Activated CD4-positive, alpha-beta T cell treated with anti-CD3 and anti-CD28 coated beads, Interleukin-2, amount 50 U/mL, for 16 hours (primary cell): ENCODE measurements at regions not wholly inside any gene's neighbourhood (a gene's known extent, or its start where the extent isn't known, plus 50 kb on each side); places are given as distances from the start of the nearest gene placed in this dataset.

Experiments used
- DNase-seq: peaks from one replicate; pipeline ENCODE4 v3.0.0-alpha.2; 2020

DNA sequence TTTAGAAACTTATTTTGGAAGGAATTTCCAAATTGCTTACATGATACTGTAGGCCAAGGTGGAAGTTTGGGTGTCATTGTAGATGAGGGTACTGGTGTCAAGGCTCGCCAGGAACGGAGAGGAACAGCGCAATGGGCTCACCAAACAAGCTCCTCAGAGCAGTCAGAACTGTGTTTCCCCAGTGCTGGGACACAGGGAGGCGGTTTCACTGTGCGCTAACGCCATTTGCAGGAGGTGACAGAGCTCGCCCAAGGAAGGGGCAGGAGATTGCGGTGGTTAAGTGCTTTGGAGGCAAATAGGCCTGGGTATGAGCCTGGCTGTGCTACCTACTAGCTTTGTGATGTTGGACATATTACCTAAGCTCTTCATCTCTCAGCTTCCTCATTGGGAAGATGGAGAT is 57.3 kb downstream of the HHEX start:
- DNase-seq = no peak

DNA sequence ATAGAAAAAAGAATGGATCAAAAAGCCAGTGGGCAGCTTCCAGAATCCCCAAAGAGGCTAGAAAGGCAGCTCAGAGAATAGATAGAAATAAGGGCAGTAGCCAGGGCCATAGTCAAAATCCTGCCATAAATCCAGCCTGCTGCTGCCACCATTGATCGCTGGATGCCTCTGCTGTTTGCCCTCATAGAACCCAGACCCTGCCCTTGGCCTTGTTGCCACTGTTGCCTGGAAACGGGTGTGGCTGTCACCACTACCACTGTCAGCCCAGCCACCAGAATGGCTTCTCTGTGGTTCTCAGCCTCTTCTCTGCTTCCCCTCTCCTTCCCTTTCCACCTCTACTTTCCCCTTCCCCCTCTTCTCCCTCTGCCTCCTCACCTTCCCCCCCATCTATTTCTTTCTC is 57.8 kb downstream of the HHEX start:
- no peak for DNase-seq

DNA sequence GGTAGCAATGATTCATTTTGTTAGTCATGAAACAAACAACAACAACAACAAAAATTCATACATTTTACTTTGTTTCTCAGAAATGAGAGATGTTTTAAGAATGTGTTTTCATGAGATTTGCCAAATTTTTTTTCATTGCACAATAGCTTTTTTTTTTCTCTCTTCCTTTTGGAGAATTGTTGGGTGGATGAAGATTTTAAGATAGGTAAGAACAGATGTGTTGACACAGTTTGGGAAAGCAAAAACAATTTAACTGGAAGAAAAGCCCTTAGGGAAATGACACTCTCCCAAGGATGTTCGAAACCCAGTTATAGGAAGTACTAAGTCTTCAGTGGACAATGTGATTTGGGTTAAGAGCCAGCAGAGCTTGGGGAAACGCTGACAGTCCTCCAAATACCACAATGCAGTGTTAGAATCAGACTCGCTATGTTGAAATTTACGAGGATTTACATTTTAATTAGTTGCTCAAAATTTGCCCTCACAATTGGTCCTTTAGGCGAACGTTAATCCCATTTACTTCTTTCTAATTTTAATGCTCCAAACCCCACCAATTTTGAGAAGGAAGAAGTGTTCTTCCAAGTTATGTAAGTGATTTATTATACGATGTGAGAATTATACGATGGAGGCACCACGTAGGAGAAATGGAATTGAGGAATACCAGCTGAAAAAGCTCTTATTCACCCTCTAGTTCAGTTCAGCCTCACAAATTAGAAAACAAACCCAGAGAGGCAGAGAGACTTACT is 61.2 kb downstream of the HHEX start:
- DNase-seq = no peak

DNA sequence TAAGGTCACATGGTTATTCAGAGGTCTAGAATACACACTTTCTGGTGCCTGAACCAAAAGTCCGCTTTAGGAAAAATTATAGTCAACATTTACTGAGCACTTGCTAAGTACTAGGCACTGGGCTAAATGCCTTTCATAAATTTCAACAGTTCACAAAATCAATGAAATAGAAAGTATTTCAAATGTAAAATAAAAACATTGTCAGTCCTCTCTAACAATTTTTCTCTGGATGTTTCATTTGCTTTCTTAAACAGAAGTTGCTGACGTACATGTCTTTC is 61.7 kb downstream of the HHEX start:
- DNase-seq = no peak

DNA sequence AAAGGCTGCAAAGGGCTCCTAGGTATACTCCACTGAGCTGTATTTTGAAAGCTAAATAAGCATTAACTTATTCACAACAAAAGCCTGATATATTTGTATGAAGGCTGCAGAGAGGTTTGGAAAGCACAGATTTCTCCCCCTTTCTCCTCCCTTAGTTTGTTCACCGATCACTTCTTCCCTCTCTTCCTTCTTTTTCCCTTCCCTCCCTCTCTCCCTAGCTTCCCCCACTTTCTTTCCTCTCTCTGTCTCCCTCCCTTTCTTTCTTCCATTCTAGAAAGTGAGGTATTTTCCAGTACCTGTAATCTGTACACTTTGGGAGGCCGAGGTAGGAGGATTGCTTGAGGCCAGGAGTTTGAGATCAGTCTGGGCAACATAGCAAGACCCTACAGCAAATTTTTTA is 62.1 kb downstream of the HHEX start:
- DNase-seq = no peak

DNA sequence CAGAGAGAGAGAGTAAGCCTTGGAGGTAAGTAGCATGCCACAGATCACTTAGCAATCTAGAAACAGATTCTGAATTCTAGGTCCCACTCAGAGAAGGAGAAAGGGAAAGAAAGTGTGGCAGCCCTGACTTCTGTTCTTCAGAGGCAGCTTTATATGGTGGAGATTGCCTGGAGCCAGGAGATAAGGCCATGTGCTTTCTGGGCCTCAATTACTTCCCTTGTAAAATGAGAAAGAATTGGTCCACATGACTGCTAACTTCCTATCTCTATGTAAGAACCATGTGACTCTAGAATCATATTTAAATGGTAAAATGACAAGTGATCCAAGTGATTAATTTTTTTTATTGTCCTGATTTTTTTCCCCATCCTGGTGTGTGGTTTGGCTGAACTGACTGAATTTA is 64.1 kb downstream of the HHEX start:
- DNase-seq = no peak

DNA sequence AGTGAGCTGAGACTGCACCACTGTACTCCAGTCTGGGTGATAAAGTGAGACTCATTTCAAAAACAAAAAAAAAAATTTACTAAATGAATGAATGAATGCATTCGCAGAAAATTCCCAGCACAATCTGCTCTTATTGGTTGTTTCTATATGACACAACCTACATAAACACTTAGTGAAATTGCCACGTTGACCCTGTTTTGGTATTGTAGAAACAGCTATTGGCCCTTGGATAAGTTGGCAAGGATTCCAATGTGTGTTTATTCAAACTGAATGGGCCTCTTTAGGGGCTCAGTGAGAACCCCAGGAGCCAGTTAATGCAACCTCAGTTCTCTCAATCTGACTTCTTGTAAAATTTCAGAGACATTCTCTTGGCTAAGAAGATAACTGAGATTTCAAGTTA is 66.0 kb downstream of the HHEX start:
- DNase-seq = no peak

DNA sequence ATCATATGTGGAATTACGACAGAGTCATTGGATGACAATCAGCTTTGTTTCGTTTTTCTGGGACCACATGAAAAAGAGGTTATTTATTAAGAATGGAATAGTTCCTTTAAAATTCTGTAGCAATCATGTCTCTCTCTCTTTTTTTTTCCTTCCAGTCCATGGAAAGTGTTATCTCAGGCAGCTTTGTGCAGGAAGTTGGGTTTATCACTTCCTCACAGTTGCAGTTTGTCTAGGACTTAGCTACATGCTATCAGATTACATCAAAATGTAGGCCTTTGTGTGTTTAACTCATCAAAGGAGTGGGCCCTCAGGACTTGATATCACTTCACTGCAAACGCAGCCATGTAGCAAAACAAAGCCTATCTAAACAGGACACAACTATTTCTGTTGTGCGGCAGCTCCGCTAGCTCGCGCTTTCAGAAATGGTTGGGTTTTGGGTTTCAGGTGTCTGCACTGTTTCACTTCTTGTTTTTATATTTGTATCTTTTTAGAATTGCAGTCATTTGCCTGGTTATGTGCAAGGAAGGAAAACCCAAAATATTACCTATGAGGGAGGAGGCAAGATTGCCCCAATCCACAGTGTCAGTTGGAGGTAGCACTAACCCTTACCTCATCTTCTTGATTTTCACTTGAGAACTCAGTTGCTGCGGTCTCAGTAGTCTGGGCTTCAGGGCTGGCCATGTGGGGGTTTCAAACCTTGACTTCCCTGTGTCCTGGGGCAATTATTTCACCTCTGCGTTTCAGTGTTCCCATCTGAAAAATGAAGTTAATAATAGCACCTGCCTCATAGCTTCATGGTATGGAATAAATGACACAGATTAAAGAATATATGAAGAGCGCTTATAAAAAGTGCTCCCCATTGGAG is 66.7 kb downstream of the HHEX start:
- DNase-seq = peak; percentile 2

DNA sequence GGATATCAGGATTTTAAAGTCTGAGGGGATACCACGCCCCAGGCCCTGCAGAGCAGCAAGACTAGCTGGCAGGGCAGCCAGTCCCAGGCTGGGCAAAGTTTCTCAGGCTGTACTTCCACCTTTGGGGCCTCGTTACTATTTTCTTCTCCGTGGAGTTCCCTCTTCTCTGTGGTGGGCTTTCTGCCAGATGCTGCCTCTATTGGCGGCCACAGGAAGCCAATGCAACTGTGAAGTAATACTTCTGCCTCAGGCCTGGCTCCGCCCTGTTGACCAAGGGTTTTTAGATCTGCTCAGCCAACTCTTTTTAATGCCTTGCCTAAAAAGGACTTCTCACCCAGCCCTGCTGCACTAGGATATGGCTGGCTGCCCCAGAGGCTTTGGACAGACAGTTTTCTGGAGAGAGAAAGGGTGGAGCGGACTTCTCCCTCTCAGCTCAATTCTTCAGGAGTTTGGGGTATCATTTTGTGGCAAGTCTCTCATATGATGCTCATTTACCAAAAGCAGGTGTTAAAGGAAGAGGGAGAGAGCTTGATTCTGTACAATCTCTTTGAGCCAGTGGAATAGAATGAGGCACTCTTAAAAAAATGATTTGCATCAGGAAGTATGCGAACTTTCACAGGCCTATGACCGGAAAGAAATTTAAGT is 67.4 kb downstream of the HHEX start:
- no peak for DNase-seq

DNA sequence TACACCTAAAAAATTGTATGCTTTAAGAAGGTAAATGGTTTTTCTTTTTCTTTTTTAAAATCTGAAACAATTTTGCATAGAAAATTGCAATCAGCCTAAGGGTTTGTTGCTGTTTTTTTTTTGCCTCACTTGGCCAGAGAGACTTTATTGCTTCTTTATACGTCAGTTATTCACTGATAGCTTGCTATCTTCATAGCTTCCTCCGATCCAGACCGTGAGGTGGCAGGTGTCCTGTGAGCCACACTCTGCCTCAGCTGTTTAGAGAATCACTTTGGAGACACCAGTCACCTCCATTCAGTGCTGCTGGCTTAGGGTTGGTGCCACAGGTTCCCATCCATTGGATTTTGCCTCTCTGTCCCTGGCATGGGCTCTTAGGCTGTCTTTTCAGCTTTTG is 68.0 kb downstream of the HHEX start:
- DNase-seq = no peak

DNA sequence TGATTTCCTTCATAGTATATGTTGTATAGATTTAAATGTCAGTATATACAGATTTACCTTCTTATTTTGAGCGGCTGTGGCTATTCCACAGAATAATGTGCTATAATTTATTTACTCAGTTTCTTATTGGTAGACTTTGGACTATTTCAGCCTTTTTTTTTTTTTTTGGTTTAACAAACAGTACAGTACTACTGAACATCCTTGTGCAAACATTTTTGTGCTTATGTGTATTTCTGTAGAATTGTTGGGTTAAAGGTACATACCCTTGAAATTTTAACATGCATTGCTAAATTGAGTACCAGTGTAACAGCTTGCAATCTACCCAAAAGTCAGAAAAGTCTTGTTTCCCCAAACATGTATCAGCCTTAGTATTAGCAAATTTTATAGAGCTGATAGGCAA is 68.8 kb downstream of the HHEX start:
- no peak for DNase-seq

DNA sequence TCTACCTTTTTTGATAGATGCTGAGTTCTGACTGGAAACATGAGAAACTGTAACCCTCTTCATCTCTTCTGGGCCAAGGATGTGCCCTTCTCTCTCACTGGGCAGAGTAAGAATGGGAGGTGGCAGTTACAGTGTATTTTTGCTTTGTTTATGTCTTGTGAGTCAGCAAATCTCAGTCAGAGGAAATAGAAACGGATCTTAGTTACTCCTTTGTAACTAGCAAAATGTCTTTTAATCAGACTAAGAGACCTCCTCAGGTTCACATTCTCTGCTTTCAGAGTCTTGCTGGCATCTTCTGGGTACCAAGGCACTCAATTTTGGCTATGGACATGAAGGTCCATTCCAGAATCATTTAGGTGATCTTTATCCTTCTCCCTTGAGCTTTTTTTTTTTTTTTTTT is 70.9 kb downstream of the HHEX start:
- DNase-seq = peak; percentile 20

DNA sequence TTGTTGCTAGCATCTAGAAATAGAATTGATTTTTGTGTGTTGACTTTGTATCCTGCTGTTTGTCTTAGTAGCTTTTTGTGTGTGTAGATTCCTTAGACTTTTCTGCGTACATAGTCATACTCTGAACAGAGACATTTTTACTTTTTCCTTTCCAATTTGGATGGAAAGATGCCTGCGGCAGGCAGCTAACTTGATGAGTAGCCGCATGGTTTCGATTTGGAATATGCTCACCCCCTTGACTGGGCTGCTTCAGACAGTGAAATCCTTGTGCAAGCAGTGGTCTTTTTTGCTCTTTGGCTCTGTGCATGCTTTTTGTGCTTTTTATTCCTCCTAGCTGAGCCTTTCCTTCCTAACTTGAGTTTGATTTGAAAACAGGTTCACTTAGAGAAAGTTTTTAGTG is 71.8 kb downstream of the HHEX start:
- DNase-seq = no peak

DNA sequence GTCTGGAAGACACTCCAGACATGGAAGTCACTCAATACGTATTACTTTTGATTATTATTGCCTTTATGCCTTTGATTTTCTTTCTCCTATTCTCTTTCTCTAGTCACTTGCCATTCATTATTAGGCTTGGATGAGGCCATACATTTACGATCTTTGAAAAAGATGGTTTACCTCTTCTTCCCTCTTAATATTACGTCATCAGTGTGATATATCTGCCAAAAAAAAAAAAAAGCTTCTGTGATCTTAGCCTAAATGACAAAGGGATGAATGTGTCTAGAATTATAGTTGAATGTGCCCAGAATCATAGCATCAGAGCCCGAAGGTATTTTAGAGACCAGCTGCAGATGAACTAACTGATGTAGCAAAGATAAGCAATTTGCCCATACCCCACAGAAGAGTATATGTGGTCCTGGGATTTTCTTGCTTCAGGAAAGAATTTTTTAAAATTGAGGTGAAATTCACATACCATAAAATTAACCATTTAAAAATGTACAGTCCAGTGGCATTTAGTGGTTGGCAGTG is 73.9 kb downstream of the HHEX start:
- no peak for DNase-seq

DNA sequence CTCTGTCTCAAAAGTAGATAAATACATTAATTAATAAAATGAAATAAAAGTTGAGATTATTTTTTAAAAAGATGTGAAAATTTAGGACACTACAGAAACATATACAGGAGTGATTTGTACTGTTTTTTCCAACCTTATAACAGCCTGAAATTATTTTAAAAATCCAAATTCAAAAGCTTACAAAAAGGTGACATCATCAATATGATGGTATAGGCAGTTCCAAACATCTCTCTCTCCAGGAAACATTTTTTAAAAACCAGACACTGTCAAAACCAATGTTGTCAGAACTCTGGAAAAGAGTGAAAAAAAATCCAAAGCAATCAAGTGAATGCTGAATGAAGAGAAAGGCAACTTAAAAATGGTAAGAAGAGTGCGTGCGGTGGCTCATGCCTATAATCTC is 76.7 kb downstream of the HHEX start:
- no peak for DNase-seq

DNA sequence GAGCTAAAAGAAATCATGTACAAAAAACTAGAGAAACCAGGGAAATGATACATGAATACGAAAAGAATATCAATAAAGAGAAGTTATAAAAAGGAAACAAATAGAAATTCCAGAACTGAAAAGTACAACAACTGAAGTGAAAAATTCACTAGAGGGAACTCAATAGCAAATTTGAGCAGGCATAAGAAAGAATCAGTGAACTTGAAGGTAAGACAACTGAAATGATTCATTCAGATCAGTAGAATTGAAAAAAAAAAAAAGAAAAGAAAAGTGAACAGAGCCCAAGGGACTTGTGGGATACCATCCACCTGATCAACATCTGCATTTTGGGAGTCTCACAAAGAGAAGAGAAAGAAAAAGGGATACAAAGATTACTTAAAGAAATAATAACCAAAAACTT is 78.3 kb downstream of the HHEX start:
- no peak for DNase-seq

DNA sequence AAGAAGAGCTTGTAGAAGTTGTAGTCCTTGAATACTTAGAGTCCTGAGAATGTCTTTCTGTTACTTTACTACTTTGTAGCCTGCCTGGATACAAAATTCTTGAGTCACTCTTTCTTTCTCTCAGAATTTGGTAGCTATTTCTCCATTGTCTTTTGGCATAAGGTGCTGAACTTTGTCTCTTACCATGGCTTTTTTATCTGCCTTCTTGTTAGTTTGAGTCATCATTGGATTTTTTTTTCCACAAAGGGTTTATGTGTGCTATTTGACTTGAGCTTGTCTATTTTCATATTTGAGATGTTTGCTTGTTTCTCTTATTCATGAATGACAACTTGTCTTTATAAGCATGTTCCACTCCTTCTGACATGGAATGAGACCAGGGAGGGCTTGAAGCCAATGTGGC is 74.5 kb upstream of the EXOC6 start:
- no peak for DNase-seq

DNA sequence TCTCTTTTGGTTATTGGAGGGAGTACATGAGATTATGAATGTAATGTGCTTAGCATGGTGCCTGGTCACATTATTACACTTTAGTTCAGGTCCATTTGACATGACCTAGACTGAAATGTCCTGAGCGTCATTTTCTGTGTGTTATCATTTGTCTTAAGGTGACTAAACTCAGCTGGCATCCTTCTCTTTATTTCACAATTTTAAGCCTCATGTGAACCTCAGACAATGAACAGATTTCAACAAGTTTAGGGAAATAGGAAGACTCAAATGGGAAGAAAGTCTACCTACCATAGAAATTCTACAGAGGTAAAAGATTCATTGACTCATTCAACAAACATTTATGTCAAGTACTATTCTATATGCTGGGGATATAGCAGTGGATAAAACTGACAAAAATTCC is 70.2 kb upstream of the EXOC6 start:
- no peak for DNase-seq

DNA sequence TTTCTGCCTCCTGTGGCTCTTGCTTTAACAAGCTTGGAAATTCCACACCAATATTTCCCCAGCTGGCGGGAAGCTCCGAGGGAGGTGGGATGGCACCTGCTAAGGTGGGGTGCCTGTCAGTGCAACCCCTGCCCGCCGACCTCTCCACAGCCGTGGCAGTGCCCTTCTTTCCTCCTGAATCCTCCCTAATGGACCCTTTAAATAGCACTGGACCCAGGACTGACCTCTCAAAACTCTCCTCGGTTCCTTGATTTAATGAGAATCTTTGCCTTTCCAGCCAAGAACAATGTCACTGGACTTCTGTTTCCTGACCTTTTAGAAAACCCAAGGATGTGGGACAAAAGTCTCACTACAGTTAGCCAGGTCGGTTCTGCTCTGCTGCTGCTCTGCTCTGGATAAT is 63.2 kb upstream of the EXOC6 start:
- DNase-seq = no peak

DNA sequence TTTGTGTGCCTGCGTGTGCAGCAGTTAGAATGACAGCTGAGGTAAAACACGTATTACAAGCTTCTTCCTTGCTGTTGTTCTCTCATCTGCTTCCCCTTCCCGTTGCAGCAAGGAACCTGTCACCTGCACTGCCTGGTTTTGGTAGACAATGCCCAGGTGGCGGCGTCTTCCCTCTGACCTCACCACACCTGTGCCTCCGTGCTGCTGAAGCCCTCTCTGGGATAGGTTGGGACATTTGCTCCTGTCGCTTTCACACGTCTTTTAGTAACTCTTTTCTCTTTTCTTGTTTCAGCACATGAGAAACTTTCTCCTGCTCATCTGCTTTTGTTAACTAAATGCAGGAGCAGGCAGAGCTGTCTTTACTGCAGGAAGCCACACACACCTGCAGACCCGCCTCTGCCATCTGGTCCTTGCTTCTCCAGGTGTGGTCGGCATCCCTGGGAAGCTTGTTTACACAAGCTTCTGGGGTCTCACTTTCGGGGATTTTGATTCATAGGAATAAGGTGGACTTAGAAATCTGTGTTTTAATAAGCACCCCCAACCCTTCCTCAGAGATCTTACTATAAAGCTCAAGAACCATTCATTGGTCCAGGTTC is 60.7 kb upstream of the EXOC6 start:
- DNase-seq = no peak

DNA sequence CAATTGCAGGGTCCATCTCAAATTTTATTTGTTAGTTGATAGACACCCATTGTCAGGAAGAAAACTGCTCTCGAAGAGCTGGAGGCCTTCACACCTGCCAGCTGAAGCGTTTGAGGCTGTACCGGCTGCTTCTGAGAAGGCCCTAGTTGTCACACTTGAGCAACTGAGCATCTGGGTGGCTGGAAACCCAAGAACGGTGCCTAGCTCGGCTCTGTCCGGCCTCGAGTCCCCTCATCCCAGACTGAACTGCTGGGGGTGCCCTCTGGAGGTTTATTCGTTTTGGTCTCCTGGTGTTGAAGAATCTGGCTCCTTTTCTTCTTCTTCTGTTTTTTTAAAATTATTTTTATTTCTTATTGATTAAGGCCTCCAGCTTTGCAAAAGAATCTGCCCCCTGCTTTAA is 59.3 kb upstream of the EXOC6 start:
- DNase-seq = no peak

DNA sequence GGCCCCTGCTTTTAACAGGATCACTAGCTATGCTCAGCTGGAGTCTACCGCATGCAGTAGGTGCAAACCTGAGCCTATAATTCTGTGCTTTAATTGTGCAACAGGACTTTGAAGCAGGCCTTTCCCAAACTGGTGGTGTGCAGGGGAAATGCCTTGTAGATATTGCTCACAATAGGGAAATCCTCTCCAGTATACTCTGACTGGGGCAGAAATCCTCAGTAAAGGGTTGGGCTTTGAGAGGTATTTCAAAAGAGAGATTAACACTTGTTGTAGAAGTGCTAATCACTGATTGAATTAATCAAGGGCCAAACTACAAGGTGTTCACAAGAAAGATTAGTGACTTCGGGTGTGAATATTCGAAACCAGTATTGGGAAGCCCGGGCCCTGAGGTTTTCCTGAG is 58.5 kb upstream of the EXOC6 start:
- DNase-seq = no peak

DNA sequence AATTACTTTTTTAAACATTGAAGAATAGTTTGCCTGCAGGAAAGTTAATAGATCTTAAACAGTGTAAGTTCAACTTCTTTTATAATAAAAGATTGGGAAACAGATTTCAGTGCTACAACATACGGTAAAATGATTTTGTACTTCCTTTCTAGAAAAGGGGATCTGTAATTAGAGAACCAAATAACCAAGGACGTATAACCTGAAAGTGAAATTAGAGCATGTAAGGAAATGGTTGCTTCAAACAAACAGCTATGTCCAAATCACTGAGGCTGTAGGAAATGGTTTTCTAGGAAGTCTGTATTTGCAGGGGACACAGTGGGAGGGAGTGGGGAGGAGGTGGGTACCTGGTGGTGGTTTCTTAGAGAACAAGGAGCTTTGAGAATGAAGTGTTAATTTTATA is 57.9 kb upstream of the EXOC6 start:
- no peak for DNase-seq

DNA sequence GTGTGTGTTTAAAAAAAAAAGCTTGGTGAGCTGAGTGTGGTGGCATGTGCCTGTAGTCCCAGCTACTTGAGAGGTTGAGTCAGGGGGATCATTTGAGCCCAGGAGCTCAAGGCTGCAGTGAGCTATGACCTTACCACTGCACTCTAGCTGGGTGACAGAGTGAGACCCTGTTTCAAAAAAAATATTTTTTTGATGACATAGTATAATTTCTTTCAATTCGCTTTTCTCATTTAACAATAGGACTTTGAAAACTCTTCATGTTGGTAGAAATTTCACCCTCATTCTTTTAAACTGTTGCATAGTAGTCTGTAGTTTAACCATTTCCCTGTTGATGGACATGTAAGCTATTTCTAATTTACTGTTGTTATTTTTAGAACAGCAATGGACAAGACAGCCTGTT is 55.7 kb upstream of the EXOC6 start:
- no peak for DNase-seq
